GM06990 (cell line): ENCODE measurements at regions not wholly inside any gene's neighbourhood (a gene's known extent, or its start where the extent isn't known, plus 50 kb on each side); places are given as distances from the start of the nearest gene placed in this dataset.

Experiments used
- DNase-seq: peaks from one replicate; pipeline ENCODE4 v3.0.0-alpha.2; 2011; ENCODE audit not compliant: insufficient read length; ENCODE audit errors: extremely low read depth
- H3K27me3 ChIP-seq: replicated peaks from 2 replicates; pipeline ENCODE4 v1.6.0; 2011; ENCODE audit warnings: low read length; ENCODE audit not compliant: control insufficient read depth, insufficient read depth
- H3K36me3 ChIP-seq: 2 replicates; pipeline ENCODE4 v1.5.1; 2011; ENCODE audit warnings: low read length; ENCODE audit not compliant: control insufficient read depth, insufficient read depth
- H3K4me3 ChIP-seq: replicated peaks from 2 replicates; pipeline ENCODE4 v1.5.1; 2011; ENCODE audit warnings: low read depth, mild to moderate bottlenecking, control low read depth, low read length
- TF ChIP-seq, protein P1 (sequence below): IDR thresholded peaks from 2 replicates; pipeline ENCODE4 v1.5.1; 2011; ENCODE audit warnings: low read length, control low read depth, mild to moderate bottlenecking, inconsistent platforms; ENCODE audit not compliant: insufficient read depth, poor library complexity, severe bottlenecking

DNA sequence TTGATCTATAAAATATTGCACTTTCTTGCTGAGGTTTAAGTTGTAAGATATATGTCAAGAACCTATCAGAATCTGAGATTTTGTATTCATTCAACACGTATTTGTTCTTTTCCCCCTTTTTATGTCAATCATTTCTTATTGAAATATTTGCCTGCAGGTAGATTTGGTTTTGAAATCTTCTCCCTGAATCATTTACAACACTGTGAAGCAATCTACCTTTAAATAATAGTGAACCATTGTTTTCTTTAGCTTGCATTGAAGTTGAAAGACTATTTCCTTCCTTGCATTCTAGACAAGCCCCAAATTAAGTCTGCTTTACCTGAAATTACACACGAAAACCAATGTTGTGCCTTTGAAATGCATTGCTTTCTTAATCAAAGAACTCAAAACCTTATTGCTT is 460.2 kb downstream of the KIF2B start:
- Histone ChIP-seq H3K4me3 (no peak overlapping the region), H3K27me3 (no peaks in the 10 kb centered on the region), H3K36me3 (no peaks in the 10 kb centered on the region)
- TF ChIP-seq, protein P1, sequence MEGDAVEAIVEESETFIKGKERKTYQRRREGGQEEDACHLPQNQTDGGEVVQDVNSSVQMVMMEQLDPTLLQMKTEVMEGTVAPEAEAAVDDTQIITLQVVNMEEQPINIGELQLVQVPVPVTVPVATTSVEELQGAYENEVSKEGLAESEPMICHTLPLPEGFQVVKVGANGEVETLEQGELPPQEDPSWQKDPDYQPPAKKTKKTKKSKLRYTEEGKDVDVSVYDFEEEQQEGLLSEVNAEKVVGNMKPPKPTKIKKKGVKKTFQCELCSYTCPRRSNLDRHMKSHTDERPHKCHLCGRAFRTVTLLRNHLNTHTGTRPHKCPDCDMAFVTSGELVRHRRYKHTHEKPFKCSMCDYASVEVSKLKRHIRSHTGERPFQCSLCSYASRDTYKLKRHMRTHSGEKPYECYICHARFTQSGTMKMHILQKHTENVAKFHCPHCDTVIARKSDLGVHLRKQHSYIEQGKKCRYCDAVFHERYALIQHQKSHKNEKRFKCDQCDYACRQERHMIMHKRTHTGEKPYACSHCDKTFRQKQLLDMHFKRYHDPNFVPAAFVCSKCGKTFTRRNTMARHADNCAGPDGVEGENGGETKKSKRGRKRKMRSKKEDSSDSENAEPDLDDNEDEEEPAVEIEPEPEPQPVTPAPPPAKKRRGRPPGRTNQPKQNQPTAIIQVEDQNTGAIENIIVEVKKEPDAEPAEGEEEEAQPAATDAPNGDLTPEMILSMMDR = no peak
- DNase-seq = no peak

DNA sequence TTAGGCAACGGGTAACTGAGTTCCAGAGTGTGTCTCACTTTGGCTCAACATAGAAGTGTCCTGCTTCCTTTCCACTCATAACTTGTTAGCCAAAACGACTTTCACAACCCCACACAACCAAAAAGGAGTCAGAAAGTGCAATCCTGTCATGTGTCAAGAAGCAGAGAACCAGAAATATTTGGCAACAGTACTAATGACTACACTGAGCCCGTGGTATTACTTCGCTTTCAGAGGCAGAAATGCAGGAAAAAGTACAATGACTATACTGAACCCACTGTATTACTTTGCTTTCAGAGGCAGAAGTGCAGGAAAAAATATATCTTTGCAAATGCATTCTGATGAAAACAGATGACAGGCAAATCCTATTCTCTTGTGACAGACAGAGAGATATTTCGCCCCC is 484.6 kb downstream of the KIF2B start:
- no peak for DNase-seq

DNA sequence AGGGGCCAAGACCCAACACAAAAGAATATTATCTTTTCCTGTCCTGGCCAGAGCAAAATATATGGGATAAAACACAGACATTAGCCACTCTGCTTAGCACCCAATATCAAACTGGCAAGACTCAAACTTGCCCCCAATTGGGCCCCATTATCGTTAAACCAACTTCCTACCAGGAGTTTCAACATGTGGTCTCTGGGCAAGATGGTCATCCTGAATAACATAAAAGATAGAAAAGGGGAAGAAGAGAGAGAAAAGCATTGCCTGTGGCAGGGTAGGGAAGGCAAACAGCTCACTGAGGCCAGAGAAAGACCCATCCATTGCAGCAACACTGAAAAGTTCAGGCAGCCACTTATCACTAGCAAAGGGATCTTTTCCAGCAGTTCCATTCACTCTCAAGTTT is 502.1 kb downstream of the KIF2B start:
- H3K27me3 ChIP-seq = no peaks in the 10 kb centered on the region
- DNase-seq = no peak
- no peaks in the 10 kb centered on the region for H3K36me3 ChIP-seq
- no peak overlapping the region for H3K4me3 ChIP-seq
- TF ChIP-seq, protein P1 = no peak

More for the DNA sequence above, 484.6 kb downstream of the KIF2B start:
- H3K27me3 ChIP-seq = no peaks in the 10 kb centered on the region
- TF ChIP-seq, protein P1 = no peak
- no peaks in the 10 kb centered on the region for H3K36me3 ChIP-seq
- H3K4me3 ChIP-seq = no peak overlapping the region

DNA sequence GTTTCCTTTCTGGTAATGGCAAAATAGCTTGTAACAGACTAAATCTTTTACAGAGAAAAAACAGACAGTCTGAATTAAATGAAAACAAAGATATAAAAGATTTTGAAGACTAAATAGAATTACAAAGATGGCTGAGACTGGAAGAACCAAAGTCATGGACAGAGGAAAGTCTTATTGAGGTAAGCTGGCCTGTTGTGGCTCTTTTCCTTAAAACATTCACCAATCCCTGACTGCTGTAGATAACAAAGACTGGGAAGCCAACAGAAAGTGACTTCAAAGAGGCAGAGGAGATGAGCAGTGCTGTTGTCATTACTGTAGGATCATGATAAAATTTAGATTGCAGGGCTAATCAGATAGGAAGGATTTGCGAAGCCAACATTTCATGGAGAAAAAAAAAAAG is 517.0 kb downstream of the KIF2B start:
- TF ChIP-seq, protein P1 = no peak
- Histone ChIP-seq H3K36me3 (no peaks in the 10 kb centered on the region), H3K27me3 (no peaks in the 10 kb centered on the region), H3K4me3 (no peak overlapping the region)
- DNase-seq = no peak

DNA sequence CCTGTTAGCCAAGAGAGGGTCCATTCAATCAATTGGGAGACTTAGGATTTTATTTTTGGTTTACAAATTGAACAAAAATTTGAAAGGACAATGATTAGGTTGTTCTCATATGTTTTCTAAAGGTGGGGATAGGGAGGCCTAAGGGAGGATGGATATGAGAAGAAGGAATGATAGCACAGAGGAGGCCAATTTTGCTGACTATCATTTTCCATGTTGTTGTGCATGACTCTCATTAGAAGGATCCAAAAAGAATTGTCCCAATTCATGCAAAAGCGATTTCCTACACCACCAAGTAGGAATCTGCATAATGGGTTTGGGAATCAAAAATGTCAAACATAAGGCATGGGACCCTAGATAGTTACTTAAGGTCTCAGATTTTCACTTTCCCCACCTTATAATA is 524.8 kb downstream of the KIF2B start:
- TF ChIP-seq, protein P1 = no peak
- Histone ChIP-seq H3K4me3 (no peak overlapping the region), H3K36me3 (no peaks in the 10 kb centered on the region), H3K27me3 (no peaks in the 10 kb centered on the region)
- no peak for DNase-seq

DNA sequence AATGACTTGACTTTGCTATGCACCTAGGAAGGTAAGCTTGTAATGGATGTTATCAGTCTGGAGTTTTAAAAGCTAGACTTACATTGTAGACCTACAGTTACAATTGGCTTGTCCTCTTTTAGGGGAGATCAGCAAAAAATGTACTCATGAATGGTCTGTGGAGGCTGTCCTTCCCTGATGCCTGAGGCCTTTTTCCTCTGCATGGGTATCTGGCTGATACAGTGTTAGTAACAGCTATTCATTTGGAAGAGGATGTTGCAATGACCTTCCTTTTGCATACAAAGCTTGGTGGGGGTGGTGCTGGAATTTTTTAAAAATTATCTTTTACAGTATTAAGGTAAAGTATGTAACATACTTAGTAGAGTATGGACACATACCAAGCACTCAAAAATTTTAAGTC is 525.5 kb downstream of the KIF2B start:
- no peaks in the 10 kb centered on the region for H3K36me3 ChIP-seq
- TF ChIP-seq, protein P1 = no peak
- H3K4me3 ChIP-seq = no peak overlapping the region
- no peak for DNase-seq
- no peaks in the 10 kb centered on the region for H3K27me3 ChIP-seq
